ENCODE measurements at regions not wholly inside any gene's neighbourhood (a gene's known extent, or its start where the extent isn't known, plus 50 kb on each side); places are given as distances from the start of the nearest gene placed in this dataset.

- Histone ChIP-seq H3K4me1 (ENCODE audit: control insufficient read depth, insufficient read depth, low read length) (no peaks in the 10 kb centered on the region), H3K9ac (ENCODE audit: low read depth, low read length) (no peak overlapping the region), H3K27me3 (ENCODE audit: control insufficient read depth, insufficient read depth, low read length) (no peaks in the 10 kb centered on the region), H3K27ac (ENCODE audit: low read depth, low read length) (no peak overlapping the region), H3K9me3 (ENCODE audit: control insufficient read depth, insufficient read depth, low read length) (no peaks in the 10 kb centered on the region), H3K4me3 (ENCODE audit: low read depth, low read length) (no peak overlapping the region), H3K36me3 (ENCODE audit: control insufficient read depth, insufficient read depth, low read length) (no peaks in the 10 kb centered on the region)
Measured at GRCh38 chr2:144936442-144936841, 416.5 kb upstream of the ZEB2 start.

DNA sequence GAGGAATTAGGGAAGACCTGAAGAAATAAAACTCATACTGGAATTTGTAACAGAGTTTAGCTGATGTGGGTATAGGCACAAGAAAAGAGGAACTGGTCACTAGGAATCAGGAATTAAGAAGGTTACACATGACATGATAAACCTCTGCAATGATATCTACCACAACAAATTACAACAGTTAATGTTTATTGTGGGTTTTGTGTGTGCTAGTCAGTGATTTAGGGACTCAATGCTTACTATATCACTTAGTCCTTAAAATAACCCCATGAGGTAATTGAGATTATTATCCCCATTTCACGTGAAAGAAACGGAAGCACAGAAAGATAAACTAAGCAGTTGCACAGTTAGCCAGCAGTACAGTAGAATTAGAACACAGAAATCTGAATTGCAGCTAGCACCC, 415.8 kb upstream of the ZEB2 start:
- H3K27ac ChIP-seq (ENCODE audit: low read depth, low read length): no peak overlapping the region
- no peaks in the 10 kb centered on the region for H3K4me1 ChIP-seq (ENCODE audit: control insufficient read depth, insufficient read depth, low read length)
- no peak overlapping the region for H3K4me3 ChIP-seq (ENCODE audit: low read depth, low read length)
- no peak overlapping the region for H3K9ac ChIP-seq (ENCODE audit: low read depth, low read length)
- H3K36me3 ChIP-seq (ENCODE audit: control insufficient read depth, insufficient read depth, low read length): no peaks in the 10 kb centered on the region
- no peaks in the 10 kb centered on the region for H3K27me3 ChIP-seq (ENCODE audit: control insufficient read depth, insufficient read depth, low read length)
- no peaks in the 10 kb centered on the region for H3K9me3 ChIP-seq (ENCODE audit: control insufficient read depth, insufficient read depth, low read length)

DNA sequence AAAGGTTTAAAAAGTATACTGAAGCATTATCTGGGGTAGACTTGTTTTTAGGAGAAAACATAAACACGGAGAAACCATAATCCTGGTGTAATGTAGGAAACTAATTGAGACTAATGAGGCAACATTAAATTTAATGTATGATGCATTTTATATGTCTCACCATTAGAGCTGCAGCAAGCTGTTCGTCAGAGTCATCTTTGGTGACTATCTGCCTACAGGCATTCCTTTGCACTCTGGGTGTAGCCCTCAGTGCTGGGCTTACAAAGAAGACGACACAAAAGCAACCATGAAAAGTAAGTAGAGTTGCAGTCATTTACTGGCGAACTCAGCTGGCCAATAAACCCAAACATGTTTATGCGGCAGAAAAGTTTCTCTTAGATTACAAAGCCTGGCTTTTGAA, 415.3 kb upstream of the ZEB2 start:
- H3K9ac ChIP-seq (ENCODE audit: low read depth, low read length): no peak overlapping the region
- no peaks in the 10 kb centered on the region for H3K4me1 ChIP-seq (ENCODE audit: control insufficient read depth, insufficient read depth, low read length)
- no peaks in the 10 kb centered on the region for H3K36me3 ChIP-seq (ENCODE audit: control insufficient read depth, insufficient read depth, low read length)
- no peaks in the 10 kb centered on the region for H3K27me3 ChIP-seq (ENCODE audit: control insufficient read depth, insufficient read depth, low read length)
- no peak overlapping the region for H3K27ac ChIP-seq (ENCODE audit: low read depth, low read length)
- no peaks in the 10 kb centered on the region for H3K9me3 ChIP-seq (ENCODE audit: control insufficient read depth, insufficient read depth, low read length)
- no peak overlapping the region for H3K4me3 ChIP-seq (ENCODE audit: low read depth, low read length)

DNA sequence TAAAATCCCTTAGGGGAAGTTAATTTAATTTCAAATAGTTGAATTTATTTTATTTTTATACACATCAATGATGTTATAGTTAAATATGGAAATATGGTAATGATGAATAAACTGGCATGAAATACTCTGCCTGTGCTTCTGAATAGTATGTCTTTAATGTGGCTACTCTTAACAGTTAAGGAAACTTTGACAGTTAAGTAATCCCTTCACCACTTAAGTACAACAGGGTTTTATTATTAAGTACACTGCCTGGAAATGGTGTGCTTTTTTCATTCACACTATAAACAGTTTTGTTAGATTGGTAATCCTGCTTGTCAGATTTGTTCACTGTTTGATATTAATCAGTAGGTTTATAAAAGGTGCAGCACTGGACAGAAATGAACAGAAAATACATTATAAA, 412.0 kb upstream of the ZEB2 start:
- Histone ChIP-seq H3K4me1 (ENCODE audit: control insufficient read depth, insufficient read depth, low read length) (no peaks in the 10 kb centered on the region), H3K36me3 (ENCODE audit: control insufficient read depth, insufficient read depth, low read length) (no peaks in the 10 kb centered on the region), H3K4me3 (ENCODE audit: low read depth, low read length) (no peak overlapping the region), H3K9ac (ENCODE audit: low read depth, low read length) (no peak overlapping the region), H3K9me3 (ENCODE audit: control insufficient read depth, insufficient read depth, low read length) (no peaks in the 10 kb centered on the region), H3K27ac (ENCODE audit: low read depth, low read length) (no peak overlapping the region), H3K27me3 (ENCODE audit: control insufficient read depth, insufficient read depth, low read length) (no peaks in the 10 kb centered on the region)

DNA sequence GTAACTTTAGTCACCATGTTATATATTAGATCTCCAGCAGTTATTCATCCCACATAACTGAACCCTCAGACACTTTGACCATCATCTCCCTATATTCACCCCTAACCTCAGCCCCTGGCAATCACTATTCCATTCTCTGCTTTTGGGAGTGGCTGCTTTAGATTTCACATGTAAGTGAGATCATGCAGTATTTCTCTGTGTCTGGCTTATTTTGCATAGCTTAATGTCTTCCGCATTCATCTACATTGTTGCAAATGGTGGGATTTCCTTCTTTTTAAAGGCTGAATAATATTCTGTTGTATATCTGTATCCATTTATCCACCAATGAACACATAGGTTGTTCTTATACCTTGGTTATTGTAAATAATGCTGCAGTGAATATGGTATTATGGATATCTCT, 411.6 kb upstream of the ZEB2 start:
- H3K27me3 ChIP-seq (ENCODE audit: control insufficient read depth, insufficient read depth, low read length): no peaks in the 10 kb centered on the region
- no peaks in the 10 kb centered on the region for H3K9me3 ChIP-seq (ENCODE audit: control insufficient read depth, insufficient read depth, low read length)
- no peaks in the 10 kb centered on the region for H3K36me3 ChIP-seq (ENCODE audit: control insufficient read depth, insufficient read depth, low read length)
- H3K27ac ChIP-seq (ENCODE audit: low read depth, low read length): no peak overlapping the region
- no peak overlapping the region for H3K9ac ChIP-seq (ENCODE audit: low read depth, low read length)
- H3K4me3 ChIP-seq (ENCODE audit: low read depth, low read length): no peak overlapping the region
- no peaks in the 10 kb centered on the region for H3K4me1 ChIP-seq (ENCODE audit: control insufficient read depth, insufficient read depth, low read length)

DNA sequence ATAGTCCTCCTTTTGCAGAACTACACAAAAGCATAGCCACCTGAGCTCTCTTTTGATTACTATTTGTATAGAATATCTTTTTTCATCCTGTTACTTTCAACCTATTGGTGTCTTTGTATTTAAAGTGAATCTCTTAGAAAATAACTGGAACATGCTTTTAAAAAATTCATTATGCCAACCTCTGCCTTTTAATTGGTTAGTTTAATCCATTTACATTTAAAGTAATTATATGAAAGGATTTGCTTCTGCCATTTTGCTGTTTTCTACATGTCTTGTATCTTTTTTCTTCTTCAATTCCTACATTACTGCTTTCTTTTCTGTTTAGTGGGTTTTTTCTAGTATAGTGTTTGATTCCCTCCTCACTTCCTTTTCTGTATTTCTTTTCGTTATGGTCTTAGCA, 407.5 kb upstream of the ZEB2 start:
- Histone ChIP-seq H3K27ac (ENCODE audit: low read depth, low read length) (no peak overlapping the region), H3K9ac (ENCODE audit: low read depth, low read length) (no peak overlapping the region), H3K36me3 (ENCODE audit: control insufficient read depth, insufficient read depth, low read length) (no peaks in the 10 kb centered on the region), H3K4me1 (ENCODE audit: control insufficient read depth, insufficient read depth, low read length) (no peaks in the 10 kb centered on the region), H3K27me3 (ENCODE audit: control insufficient read depth, insufficient read depth, low read length) (no peaks in the 10 kb centered on the region), H3K9me3 (ENCODE audit: control insufficient read depth, insufficient read depth, low read length) (no peaks in the 10 kb centered on the region), H3K4me3 (ENCODE audit: low read depth, low read length) (no peak overlapping the region)

DNA sequence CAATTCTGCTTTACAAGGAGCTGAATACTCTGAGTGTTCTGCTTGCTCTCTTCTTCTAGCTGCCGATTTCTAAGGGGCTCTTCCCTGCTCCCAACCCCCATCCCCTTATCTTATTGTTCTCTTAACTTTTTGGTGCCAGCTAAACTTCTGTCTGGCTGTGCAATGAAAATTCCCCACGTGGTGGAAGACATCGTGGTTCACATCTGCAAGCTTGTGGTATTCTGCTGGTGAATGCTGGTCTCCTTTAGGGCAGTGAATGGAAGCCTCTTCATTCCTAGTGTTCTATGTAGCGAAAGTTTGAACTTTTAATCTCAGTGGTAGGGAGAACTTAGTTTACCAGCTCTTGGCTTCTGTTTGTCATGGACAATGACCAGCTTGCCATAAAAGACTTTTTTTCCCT, 406.0 kb upstream of the ZEB2 start:
- H3K4me1 ChIP-seq (ENCODE audit: control insufficient read depth, insufficient read depth, low read length): no peaks in the 10 kb centered on the region
- no peak overlapping the region for H3K9ac ChIP-seq (ENCODE audit: low read depth, low read length)
- H3K27me3 ChIP-seq (ENCODE audit: control insufficient read depth, insufficient read depth, low read length): no peaks in the 10 kb centered on the region
- no peaks in the 10 kb centered on the region for H3K9me3 ChIP-seq (ENCODE audit: control insufficient read depth, insufficient read depth, low read length)
- H3K36me3 ChIP-seq (ENCODE audit: control insufficient read depth, insufficient read depth, low read length): no peaks in the 10 kb centered on the region
- no peak overlapping the region for H3K4me3 ChIP-seq (ENCODE audit: low read depth, low read length)
- H3K27ac ChIP-seq (ENCODE audit: low read depth, low read length): no peak overlapping the region

GRCh38 chr2:144924827-144925226, 404.9 kb upstream of the ZEB2 start:
- Histone ChIP-seq H3K9me3 (ENCODE audit: control insufficient read depth, insufficient read depth, low read length) (no peaks in the 10 kb centered on the region), H3K27me3 (ENCODE audit: control insufficient read depth, insufficient read depth, low read length) (no peaks in the 10 kb centered on the region), H3K4me1 (ENCODE audit: control insufficient read depth, insufficient read depth, low read length) (no peaks in the 10 kb centered on the region), H3K27ac (ENCODE audit: low read depth, low read length) (no peak overlapping the region), H3K36me3 (ENCODE audit: control insufficient read depth, insufficient read depth, low read length) (no peaks in the 10 kb centered on the region), H3K4me3 (ENCODE audit: low read depth, low read length) (no peak overlapping the region), H3K9ac (ENCODE audit: low read depth, low read length) (no peak overlapping the region)

DNA sequence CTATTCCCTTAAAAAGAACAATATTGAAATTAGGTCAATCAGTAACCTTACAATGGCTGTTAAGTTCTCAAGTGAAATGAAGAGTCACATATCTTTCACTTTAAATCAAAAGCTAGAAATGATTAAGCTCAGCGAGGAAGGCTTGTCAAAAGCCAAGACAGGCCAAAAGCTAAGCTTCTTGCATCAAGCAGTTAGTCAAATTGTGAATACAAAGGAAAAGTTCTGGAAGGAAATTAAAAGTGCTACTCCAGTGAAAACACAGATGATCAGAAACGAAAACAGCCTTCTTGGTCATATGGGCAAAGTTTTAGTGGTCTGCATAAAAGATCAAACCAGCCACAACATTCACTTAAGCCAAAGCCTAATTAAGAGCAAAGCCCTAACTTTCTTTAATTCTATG, 402.6 kb upstream of the ZEB2 start:
- Histone ChIP-seq H3K27ac (ENCODE audit: low read depth, low read length) (no peak overlapping the region), H3K4me3 (ENCODE audit: low read depth, low read length) (no peak overlapping the region), H3K27me3 (ENCODE audit: control insufficient read depth, insufficient read depth, low read length) (no peaks in the 10 kb centered on the region), H3K9me3 (ENCODE audit: control insufficient read depth, insufficient read depth, low read length) (no peaks in the 10 kb centered on the region), H3K9ac (ENCODE audit: low read depth, low read length) (no peak overlapping the region), H3K4me1 (ENCODE audit: control insufficient read depth, insufficient read depth, low read length) (no peaks in the 10 kb centered on the region), H3K36me3 (ENCODE audit: control insufficient read depth, insufficient read depth, low read length) (no peaks in the 10 kb centered on the region)

GRCh38 chr2:144920755-144921530, 401.0 kb upstream of the ZEB2 start:
- no peak overlapping the region for H3K27ac ChIP-seq (ENCODE audit: low read depth, low read length)
- H3K27me3 ChIP-seq (ENCODE audit: control insufficient read depth, insufficient read depth, low read length): no peaks in the 10 kb centered on the region
- H3K4me1 ChIP-seq (ENCODE audit: control insufficient read depth, insufficient read depth, low read length): no peaks in the 10 kb centered on the region
- H3K4me3 ChIP-seq (ENCODE audit: low read depth, low read length): no peak overlapping the region
- no peaks in the 10 kb centered on the region for H3K9me3 ChIP-seq (ENCODE audit: control insufficient read depth, insufficient read depth, low read length)
- no peak overlapping the region for H3K9ac ChIP-seq (ENCODE audit: low read depth, low read length)
- no peaks in the 10 kb centered on the region for H3K36me3 ChIP-seq (ENCODE audit: control insufficient read depth, insufficient read depth, low read length)

DNA sequence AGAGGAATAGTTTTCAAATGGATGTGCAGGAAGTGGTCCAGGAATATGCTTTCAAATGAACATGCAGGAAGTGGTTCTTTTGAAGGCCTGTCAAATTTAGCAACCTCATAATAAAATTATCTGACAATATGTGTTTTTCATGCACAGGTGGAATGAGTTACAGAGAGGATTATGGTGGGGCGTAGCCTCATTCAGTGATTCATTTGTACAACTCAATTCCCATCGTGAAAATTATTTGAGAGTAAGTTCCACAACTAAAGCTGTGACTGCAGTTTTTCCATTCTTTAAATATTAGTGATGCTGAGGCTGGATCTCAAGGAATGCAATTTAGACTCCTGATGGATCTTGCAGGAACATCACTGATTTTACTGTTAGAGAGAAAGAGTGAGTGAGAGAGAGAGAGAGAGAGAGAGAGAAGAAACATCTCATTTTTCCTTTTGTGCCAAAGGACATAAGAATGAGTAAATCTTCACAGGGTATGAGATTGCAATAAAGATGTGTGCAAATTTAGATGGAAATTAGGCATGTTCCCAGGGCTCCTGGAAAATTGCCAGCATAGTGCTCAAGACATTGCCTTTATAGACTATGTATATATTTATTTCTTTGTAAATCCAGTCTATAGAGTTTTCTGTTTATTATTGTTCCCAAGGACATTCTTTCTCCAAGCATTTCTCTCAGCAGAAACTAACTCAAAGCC, 394.9 kb upstream of the ZEB2 start:
- H3K9me3 ChIP-seq (ENCODE audit: control insufficient read depth, insufficient read depth, low read length): no peaks in the 10 kb centered on the region
- H3K4me1 ChIP-seq (ENCODE audit: control insufficient read depth, insufficient read depth, low read length): no peaks in the 10 kb centered on the region
- H3K9ac ChIP-seq (ENCODE audit: low read depth, low read length): no peak overlapping the region
- H3K4me3 ChIP-seq (ENCODE audit: low read depth, low read length): no peak overlapping the region
- H3K27ac ChIP-seq (ENCODE audit: low read depth, low read length): no peak overlapping the region
- H3K27me3 ChIP-seq (ENCODE audit: control insufficient read depth, insufficient read depth, low read length): no peaks in the 10 kb centered on the region
- H3K36me3 ChIP-seq (ENCODE audit: control insufficient read depth, insufficient read depth, low read length): no peaks in the 10 kb centered on the region

Measured in HUES48 (cell line).